Gastrocnemius medialis (tissue), 4 donors: ENCODE measurements at regions not wholly inside any gene's neighbourhood (a gene's known extent, or its start where the extent isn't known, plus 50 kb on each side); places are given as distances from the start of the nearest gene placed in this dataset.

ENCODE experiments used
- ATAC-seq, 2 donors: fragments of 150-250 bp; one replicate each; pipeline ENCODE4 v1.9.1; 2016
- DNase-seq, 2 donors: peaks; one replicate each; pipeline ENCODE4 v3.0.0-alpha.2; 2019
- H3K27ac ChIP-seq, 4 donors: fragments of 200-600 bp; sonication (generic); 1 replicate in 1 of 4; 2 replicates in 3 of 4; pipeline ENCODE4 v1.5.1; 2016 to 2018; ENCODE audit warnings: mild to moderate bottlenecking in 2 of 4, moderate library complexity in 1 of 4
- H3K27me3 ChIP-seq, 3 donors: fragments of 200-600 bp; sonication (generic) in 2 of 3; 1 replicate in 1 of 3; 2 replicates in 2 of 3; pipeline versions ENCODE4 v1.5.1 to v1.6.0; 2016 to 2019; ENCODE audit warnings: mild to moderate bottlenecking in 1 of 3, moderate library complexity in 1 of 3
- H3K36me3 ChIP-seq, 2 donors: fragments of 200-600 bp; sonication (generic) in 1 of 2; one replicate each; pipeline ENCODE4 v1.5.1; 2017 to 2018
- H3K4me1 ChIP-seq, 2 donors: fragments of 200-600 bp; sonication (generic) in 1 of 2; one replicate each; pipeline ENCODE4 v1.5.1; 2016 to 2017; ENCODE audit warnings: mild to moderate bottlenecking in 2 of 2
- H3K4me3 ChIP-seq, 4 donors: fragments of 200-600 bp; sonication (generic) in 3 of 4; 1 replicate in 1 of 4; 2 replicates in 3 of 4; pipeline ENCODE4 v1.5.1; 2016 to 2019; ENCODE audit warnings: mild to moderate bottlenecking in 2 of 4
- H3K9me3 ChIP-seq, 3 donors: fragments of 200-600 bp; sonication (generic) in 2 of 3; 1 replicate in 1 of 3; 2 replicates in 2 of 3; pipeline ENCODE4 v1.5.1; 2016 to 2019
- CTCF ChIP-seq, 5 experiments: fragments of 450-650 bp in 3 of 5; fragments of 200-600 bp in 2 of 5; sonication (generic) in 2 of 5; IDR thresholded peaks in 4 of 5; conservative IDR thresholded peaks in 1 of 5; 1 replicate in 4 of 5; 2 replicates in 1 of 5; pipeline ENCODE4 v1.5.1; 2016 to 2019; ENCODE audit warnings: antibody characterized with exemption in 5 of 5, mild to moderate bottlenecking in 3 of 5, moderate library complexity in 3 of 5
- POLR2A ChIP-seq, 2 donors: fragments of 450-650 bp; IDR thresholded peaks; one replicate each; pipeline ENCODE4 v1.6.1; 2017; ENCODE audit warnings: antibody characterized with exemption in 2 of 2, mild to moderate bottlenecking in 2 of 2, moderate library complexity in 2 of 2
- in situ Hi-C, 4 donors: fragments of 200-750 bp; cut with MboI; loops; one replicate each; pipeline versions ENCODE4 v1.15.0 to v1.8.0; 2017; ENCODE audit warnings: low sequenced_read_pairs in 4 of 4
- intact Hi-C: fragments of 100-400 bp; cut with DNase I; formaldehyde crosslinking; loops from one replicate; pipeline ENCODE4 v1.15.1; 2023; ENCODE audit warnings: low total_unique reads

DNA sequence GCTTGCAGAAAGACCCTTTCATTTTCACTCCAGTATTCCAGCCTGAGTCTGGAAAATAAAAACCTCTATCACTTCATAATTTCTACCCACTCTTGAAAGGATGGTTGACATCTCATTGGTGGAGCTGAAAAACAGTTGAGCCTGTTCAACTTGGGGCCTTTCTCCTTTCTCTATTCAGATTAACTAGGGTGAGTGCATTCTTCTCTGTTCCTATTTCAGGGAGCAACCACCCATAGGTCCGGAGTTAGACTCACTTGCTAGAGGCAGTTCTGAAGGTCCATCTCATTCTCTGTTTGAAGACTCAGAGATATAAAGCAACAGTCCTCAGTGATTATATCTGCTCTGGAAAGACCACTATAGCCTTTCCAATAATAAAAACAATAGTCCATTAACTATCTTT, 167.9 kb upstream of the SPOPL start:
- Histone ChIP-seq H3K27me3 (no peaks in the 10 kb centered on the region), H3K27ac (no peak overlapping the region), H3K9me3 (no peaks in the 10 kb centered on the region), H3K36me3 (no peaks in the 10 kb centered on the region), H3K4me3 (no peak overlapping the region), H3K4me1 (no peaks in the 10 kb centered on the region)
- DNase-seq = no peak
- no peak for ATAC-seq
- intact Hi-C loops (no loop called here), in situ Hi-C loops (no loop called here)
- no peak for TF ChIP-seq CTCF (IDR thresholded peaks at IDR 0.05 in 4 of 5, conservative IDR thresholded peaks at IDR 0.05 in 1 of 5)
- no peak for TF ChIP-seq POLR2A (IDR thresholded peaks at IDR 0.05)

- no peak overlapping the region for H3K27ac ChIP-seq
- TF ChIP-seq POLR2A (IDR thresholded peaks at IDR 0.05) (no peak), CTCF (IDR thresholded peaks at IDR 0.05 in 4 of 5, conservative IDR thresholded peaks at IDR 0.05 in 1 of 5) (no peak)
- DNase-seq = no peak
- H3K36me3 ChIP-seq = no peaks in the 10 kb centered on the region
- no peak overlapping the region for H3K4me3 ChIP-seq
- intact Hi-C loops (no loop called here), in situ Hi-C loops (no loop called here)
- no peaks in the 10 kb centered on the region for H3K9me3 ChIP-seq
- H3K27me3 ChIP-seq = no peaks in the 10 kb centered on the region
- H3K4me1 ChIP-seq = no peaks in the 10 kb centered on the region
- no peak for ATAC-seq
These were observed 167.2 kb upstream of the SPOPL start for GRCh38 chr2:138334323-138334722.

GRCh38 chr2:138335036-138335435, 166.5 kb upstream of the SPOPL start:
- no peak for TF ChIP-seq CTCF (IDR thresholded peaks at IDR 0.05 in 4 of 5, conservative IDR thresholded peaks at IDR 0.05 in 1 of 5)
- no peak for TF ChIP-seq POLR2A (IDR thresholded peaks at IDR 0.05)
- intact Hi-C loops (no loop called here), in situ Hi-C loops (no loop called here)
- Histone ChIP-seq H3K27ac (no peak overlapping the region), H3K27me3 (no peaks in the 10 kb centered on the region), H3K4me3 (no peak overlapping the region), H3K9me3 (no peaks in the 10 kb centered on the region), H3K4me1 (no peaks in the 10 kb centered on the region), H3K36me3 (no peaks in the 10 kb centered on the region)
- ATAC-seq (no peak), DNase-seq (no peak)

DNA sequence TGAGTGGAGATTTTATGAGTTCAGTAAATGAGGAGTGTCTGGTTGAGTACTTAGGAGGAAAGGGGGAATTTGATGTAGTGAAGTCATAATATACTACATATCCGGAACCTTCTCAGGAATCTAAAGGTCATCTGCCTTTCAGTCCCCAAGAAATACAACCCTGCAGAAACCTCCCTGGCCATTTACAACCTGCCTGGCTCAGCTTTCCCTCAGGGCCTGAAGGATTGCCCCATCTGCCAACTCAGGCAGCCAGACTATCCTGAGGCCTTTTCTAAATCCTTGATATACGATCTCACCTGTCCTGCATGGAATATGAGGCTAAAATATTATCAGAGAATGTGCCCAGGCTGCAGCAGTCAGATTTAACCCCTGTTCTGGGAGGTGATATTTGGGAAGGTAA, 165.4 kb upstream of the SPOPL start:
- in situ Hi-C loops (no loop called here), intact Hi-C loops (no loop called here)
- H3K9me3 ChIP-seq = no peaks in the 10 kb centered on the region
- no peak for ATAC-seq
- H3K36me3 ChIP-seq = no peaks in the 10 kb centered on the region
- no peak for DNase-seq
- H3K27ac ChIP-seq = no peak overlapping the region
- no peak overlapping the region for H3K4me3 ChIP-seq
- no peaks in the 10 kb centered on the region for H3K27me3 ChIP-seq
- TF ChIP-seq POLR2A (IDR thresholded peaks at IDR 0.05) = no peak
- TF ChIP-seq CTCF (IDR thresholded peaks at IDR 0.05 in 4 of 5, conservative IDR thresholded peaks at IDR 0.05 in 1 of 5) = no peak
- no peaks in the 10 kb centered on the region for H3K4me1 ChIP-seq

DNA sequence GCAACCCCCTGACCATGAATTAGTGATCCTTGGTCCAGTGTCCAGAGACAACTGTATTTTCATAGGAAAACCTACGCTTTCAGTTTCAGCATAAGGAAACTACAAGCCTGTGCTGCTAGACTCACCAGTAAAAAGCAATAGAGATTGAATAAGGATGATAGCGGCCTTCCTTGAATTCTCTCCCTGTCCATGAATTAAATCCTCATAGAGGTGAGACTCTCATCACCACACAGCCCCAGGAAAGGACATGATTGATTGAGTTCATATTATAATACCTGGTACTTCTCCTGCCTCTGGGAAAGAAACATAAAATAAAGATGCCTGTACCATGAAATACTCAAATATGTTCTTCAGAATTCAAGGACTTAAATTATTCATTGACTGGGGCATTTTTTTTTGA, 146.3 kb upstream of the SPOPL start:
- in situ Hi-C loops (no loop called here), intact Hi-C loops (no loop called here)
- no peaks in the 10 kb centered on the region for H3K4me1 ChIP-seq
- H3K27me3 ChIP-seq = no peaks in the 10 kb centered on the region
- H3K27ac ChIP-seq = no peak overlapping the region
- no peak overlapping the region for H3K4me3 ChIP-seq
- ATAC-seq (no peak), DNase-seq (no peak)
- no peaks in the 10 kb centered on the region for H3K36me3 ChIP-seq
- no peaks in the 10 kb centered on the region for H3K9me3 ChIP-seq
- TF ChIP-seq POLR2A (IDR thresholded peaks at IDR 0.05) (no peak), CTCF (IDR thresholded peaks at IDR 0.05 in 4 of 5, conservative IDR thresholded peaks at IDR 0.05 in 1 of 5) (no peak)
